ENCODE measurements at regions not wholly inside any gene's neighbourhood (a gene's known extent, or its start where the extent isn't known, plus 50 kb on each side); places are given as distances from the start of the nearest gene placed in this dataset.

GRCh38 chr1:196091397-196092135 is 516.7 kb downstream of the KCNT2 start:
- intact Hi-C loops (cut with micrococcal nuclease): no loop called here
- CTCF ChIA-PET: no interaction called here
- POLR2A ChIA-PET: no interaction called here

More at GRCh38 chr1:196091397-196092135, 516.7 kb downstream of the KCNT2 start:
- no peak overlapping the region for H3K4me3 ChIP-seq (replicated peaks in 1 of 2; ENCODE audit: low read depth in 1 of 2, low read length in 2 of 2)
- no peaks in the 10 kb centered on the region for H3K4me1 ChIP-seq (ENCODE audit: control insufficient read depth in 1 of 2, insufficient read depth in 2 of 2, low read length in 2 of 2)
- no peak overlapping the region for H3K27ac ChIP-seq (ENCODE audit: low read depth, low read length)
- BruUV-seq (replicated peaks): no TSS peak
- H3K4me2 ChIP-seq (ENCODE audit: low read length): no peak overlapping the region
- H3K27me3 ChIP-seq (ENCODE audit: insufficient read depth, low read length): no peaks in the 10 kb centered on the region
- H3K9me3 ChIP-seq (ENCODE audit: control insufficient read depth in 1 of 2, insufficient read depth in 1 of 2, low read depth in 1 of 2, low read length in 2 of 2): no peaks in the 10 kb centered on the region
- ATAC-seq (no peak), DNase-seq (ENCODE audit: low read depth, low spot score) (no peak)
- no peaks in the 10 kb centered on the region for H3K79me2 ChIP-seq (ENCODE audit: insufficient read depth, low read length)
- RAD21 ChIA-PET (ENCODE audit: low non-redundant PET in 1 of 2, low total read pairs in 2 of 2, uncharacterized antibody in 2 of 2, unreplicated experiment in 2 of 2): no interaction called here
- H2AFZ ChIP-seq (ENCODE audit: low read depth, low read length, poor library complexity, severe bottlenecking): no peak overlapping the region
- H3K9me2 ChIP-seq (ENCODE audit: insufficient read depth): no peaks in the 10 kb centered on the region
- H4K20me1 ChIP-seq (ENCODE audit: insufficient read depth): no peaks in the 10 kb centered on the region
- no peaks in the 10 kb centered on the region for H3K36me3 ChIP-seq (ENCODE audit: control insufficient read depth in 1 of 2, insufficient read depth in 2 of 2, low read length in 2 of 2)
- H3K9ac ChIP-seq (ENCODE audit: low read length): no peak overlapping the region
- TF ChIP-seq SP1 (IDR thresholded peaks at IDR 0.05; ENCODE audit: low read depth): no peak
- no peak for TF ChIP-seq ZBTB33 (IDR thresholded peaks at IDR 0.05; ENCODE audit: extremely low read depth, insufficient replicate concordance, low read length)
- TF ChIP-seq POLR2A (IDR thresholded peaks at IDR 0.05; ENCODE audit: borderline replicate concordance, extremely low read depth, insufficient read depth, insufficient read length): no peak
- TF ChIP-seq CEBPB (IDR thresholded peaks at IDR 0.05; ENCODE audit: low read depth): no peak
- TF ChIP-seq ELF1 (IDR thresholded peaks at IDR 0.05; ENCODE audit: borderline replicate concordance, low read depth): no peak
- no peak for TF ChIP-seq CTCF (IDR thresholded peaks at IDR 0.05 in 2 of 3, conservative IDR thresholded peaks at IDR 0.05 in 1 of 3; ENCODE audit: borderline replicate concordance in 1 of 3, insufficient read depth in 1 of 3, low read depth in 2 of 3, low read length in 2 of 3)
- TF ChIP-seq MAX (IDR thresholded peaks at IDR 0.05): no peak
- no peak for TF ChIP-seq ZNF274 (IDR thresholded peaks at IDR 0.05; ENCODE audit: low read depth, low read length)

Measured in HCT116 (cell line).